Ecto neural progenitor cell (in vitro differentiated cells): ENCODE measurements at regions not wholly inside any gene's neighbourhood (a gene's known extent, or its start where the extent isn't known, plus 50 kb on each side); places are given as distances from the start of the nearest gene placed in this dataset.
"Not testable (repeated sequence)": the region's sequence is repeated elsewhere in the genome, so short reads cannot be mapped to it uniquely, and the experiment has no call there.

ENCODE experiments used
- DNase-seq: peaks from one replicate; pipeline ENCODE4 v3.0.0-alpha.2; 2018; ENCODE audit warnings: low spot score

DNA sequence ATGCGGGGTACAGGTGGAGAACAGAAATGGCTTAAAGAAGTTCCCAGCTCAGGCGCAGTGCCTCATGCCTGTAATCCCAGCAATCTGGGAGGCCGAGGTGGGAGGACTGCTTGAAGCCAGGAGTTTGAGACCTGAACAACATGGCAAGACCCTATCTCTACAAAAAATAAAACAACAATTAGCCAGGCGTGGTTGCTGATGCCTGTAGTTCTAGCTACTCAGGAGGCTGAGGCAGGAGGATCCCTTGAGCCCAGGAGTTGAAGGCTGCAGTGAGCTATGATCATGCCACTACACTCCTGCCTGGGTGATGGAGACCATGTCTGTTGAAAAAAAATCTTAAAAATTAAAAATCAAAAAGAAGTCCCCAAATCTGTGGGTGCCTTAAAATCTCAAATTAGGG is 228.3 kb upstream of the WSB1 start:
- DNase-seq: no peak

DNA sequence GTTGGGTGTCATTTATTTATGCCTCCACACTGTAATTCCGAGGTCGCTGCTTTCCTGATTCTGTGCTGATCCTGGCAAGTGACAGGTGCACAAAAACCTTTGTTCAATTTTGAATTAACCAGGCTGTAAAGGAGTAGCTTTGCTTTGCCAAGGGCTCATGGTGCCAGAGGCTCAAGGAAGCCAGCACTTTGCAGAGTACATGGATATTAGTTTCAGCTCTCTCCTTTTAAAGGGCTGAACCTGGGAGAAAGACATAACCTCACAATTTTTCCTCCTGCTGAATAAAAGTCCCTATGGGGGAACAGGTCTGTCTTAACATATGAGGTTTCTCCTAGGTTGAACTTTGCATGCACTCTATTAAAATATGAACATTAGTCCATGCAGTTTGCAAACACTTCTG is 227.6 kb upstream of the WSB1 start:
- DNase-seq: no peak

DNA sequence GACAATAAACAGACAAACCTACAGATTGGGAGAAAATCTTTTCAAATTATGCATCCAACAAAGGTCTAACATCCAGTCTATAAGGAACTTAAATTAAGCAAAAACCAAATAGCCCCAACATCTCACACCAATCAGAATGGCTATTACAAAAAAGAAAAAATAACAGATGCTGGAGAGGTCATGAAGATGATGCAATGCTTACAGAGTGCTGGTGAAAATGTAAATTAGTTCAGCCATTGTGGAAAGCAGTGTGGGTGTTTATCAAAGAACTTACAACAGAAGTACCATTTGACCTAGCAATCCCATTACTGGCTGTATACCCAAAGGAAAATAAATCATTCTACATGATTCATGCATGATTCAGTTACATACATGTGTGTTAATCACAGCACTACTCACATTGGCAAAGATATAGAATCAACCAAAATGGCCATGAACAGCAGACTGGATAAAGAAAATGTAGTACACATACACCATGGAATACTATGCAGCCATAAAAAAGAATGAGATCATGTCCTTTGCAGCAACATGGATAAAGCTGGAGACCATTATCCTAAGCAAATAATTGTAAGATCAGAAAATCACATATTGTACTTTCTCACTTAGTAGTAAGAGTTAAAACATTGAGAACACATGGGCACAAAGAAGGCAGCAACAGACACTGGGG is 223.9 kb upstream of the WSB1 start:
- no peak for DNase-seq

DNA sequence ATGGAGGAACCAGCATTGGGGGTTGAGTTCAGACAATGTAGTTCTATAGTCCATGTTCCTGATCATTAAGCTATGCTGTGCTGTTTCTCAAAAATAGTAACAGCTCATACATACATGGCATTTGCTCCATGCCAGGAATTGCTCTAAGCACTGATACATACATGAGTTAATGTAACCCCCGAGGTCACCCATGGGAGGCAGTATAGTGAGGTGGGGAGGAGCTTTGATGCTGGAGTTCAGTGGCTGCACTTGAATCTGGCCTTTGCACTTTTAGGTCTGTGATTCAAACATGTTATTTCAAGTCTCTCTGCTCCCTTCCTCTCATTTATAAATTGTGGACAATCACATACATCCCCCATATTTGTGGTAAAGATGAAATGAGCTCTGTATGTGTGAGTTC is 223.1 kb upstream of the WSB1 start:
- DNase-seq: no peak

DNA sequence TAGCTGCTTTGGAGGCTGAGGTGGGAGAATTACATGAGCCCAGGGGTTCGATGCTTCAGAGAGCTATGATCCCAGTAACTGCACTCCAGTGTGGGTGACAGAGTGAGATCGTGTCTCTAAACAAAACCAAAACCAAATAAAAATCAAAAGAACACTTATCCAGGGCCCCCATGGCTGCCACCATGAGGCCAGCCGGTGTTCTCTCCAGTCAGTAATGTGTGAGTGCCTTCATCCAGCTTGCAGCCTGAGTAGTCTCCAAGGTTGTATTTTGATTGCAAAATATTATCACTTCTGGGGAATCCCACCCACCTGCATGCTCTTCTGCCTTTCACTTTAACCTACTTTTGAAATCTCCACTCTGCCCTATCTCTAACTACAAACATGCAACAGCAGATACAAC is 221.0 kb upstream of the WSB1 start:
- no peak for DNase-seq

DNA sequence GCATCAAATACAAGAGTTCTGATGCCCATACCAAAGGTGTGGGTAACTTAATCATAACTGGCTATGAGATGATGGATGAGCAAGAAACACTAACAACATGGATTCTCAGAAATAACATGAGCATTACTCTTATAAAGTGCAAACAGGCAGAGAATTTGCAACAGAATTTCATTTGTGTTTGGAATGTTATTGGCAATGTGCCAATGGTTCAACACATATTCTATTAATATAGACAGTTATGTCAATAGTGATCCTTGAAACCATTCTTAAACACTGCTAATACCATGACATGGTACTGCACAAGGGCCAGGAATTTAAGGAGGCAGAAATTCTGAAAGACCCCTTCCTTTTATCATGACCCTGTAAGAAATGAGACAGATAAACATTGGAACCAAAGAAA is 217.1 kb upstream of the WSB1 start:
- no peak for DNase-seq

DNA sequence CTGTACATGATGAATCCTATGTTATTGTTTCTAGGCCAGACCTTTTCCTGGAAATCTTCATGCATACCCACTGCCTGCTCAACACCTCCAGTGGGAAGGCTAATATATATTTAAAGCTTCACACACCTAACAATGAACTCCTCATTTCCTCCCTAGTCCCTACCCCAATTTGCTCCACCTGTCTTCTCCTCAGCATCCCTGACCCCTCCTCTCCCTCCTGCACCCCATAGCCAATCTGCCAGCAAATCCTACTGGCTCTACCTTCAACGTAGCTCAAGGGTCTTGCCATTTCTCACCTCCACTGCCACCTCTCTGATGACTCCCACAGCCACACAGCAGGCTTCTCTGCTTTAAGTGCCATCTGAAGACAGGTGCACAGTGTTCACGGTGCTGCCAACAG is 215.6 kb upstream of the WSB1 start:
- DNase-seq: no peak

DNA sequence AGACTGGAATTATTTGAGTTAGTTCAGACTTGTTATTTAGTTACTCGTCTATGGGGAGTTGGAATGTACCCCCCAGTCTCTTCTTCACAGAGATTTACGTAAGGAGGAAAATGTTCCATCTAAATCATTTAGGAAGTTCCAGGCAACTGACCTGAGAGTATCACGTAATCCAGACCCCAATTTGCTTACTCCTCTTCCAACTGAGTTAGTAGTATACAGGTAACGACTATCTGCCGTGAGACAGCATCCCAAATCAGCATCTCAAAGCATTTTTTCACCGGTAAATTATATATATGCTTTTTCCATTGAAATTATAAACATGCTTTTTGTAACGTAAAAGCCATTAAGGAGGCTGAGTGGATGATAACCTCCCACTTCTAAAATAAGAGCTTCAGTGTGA is 214.3 kb upstream of the WSB1 start:
- DNase-seq: no peak

DNA sequence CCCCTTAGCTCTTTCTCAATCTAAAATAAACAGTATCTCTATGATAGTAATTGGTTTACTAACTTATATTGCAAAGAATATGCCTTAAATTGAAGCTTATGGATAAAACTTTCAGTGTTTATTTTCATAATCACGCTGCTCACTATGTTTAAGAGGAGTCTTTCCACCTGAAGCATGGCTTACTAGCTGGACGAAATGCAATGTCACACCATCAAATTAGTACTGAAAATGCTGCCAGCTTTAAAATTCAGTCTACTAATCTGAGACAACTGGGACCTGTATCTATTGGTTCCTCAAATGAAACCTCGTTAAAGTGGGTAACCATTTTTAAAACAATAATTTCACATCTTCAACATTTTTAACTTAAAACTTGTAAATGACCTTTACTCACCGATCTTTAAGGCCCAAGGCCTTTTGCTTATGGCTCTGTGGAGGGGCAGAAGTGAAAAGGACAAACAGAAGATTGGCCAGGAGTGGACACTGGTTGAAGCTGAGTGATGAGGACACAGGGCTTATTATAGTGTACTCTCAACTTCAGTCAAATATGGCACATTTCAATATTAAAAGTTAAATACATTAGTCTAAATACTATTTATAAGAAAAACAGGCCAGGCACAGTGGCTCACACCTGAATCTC is 212.8 kb upstream of the WSB1 start:
- DNase-seq: no peak

DNA sequence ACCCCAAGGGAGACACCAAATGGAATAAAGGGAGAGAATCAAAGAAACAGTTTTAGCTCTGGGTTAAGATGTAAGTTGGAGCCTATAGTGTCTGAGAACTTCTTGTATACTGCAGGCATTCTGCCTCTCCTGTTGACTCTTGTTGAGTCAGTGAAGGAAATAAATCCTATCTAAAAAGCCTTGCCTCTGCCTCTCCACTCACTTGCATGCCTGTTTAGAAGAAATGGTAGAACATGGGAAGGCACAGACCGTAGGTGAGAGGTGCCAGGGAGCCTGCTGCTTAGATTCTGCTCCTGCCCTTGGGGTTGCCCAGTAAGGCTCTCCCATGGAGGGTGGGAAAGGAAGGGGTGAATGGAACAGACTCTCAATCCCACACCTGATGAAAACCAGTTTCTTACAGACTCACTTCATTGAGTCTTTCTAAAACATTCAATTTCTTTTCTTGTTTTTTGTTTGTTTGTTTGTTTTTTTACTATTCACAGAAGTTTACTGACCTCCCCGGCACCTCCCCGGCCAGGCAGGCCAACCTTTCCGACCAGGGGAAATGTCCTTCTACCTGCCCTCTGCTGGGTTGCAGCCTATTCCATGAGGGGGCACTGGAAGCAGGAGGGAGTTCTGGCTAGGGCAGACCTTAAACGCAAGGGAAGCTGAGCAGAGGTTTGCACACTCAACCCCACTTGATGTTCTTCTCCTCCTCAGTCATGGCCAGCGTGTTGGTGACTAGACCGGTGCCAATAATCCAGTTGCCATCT is 211.7 kb upstream of the WSB1 start:
- DNase-seq: no peak

DNA sequence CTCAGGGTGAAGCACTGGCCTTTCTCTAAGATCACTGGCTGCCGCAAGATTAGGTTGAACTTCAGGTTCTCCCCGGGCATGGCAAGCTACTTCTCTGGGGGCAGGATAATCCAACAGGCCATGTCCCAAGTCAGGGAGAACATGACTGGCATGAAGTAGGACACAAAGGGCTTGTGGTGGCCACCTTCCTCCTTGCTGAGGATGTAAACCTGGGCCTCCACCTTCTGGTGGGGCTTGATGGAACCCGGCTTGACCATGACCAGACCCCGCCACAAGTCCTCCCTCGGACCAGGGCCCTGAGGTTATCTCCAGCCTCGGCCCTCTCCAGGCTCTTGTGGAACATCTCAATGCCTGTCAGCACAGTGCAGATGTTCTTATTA is 211.1 kb upstream of the WSB1 start:
- DNase-seq: no peak

DNA sequence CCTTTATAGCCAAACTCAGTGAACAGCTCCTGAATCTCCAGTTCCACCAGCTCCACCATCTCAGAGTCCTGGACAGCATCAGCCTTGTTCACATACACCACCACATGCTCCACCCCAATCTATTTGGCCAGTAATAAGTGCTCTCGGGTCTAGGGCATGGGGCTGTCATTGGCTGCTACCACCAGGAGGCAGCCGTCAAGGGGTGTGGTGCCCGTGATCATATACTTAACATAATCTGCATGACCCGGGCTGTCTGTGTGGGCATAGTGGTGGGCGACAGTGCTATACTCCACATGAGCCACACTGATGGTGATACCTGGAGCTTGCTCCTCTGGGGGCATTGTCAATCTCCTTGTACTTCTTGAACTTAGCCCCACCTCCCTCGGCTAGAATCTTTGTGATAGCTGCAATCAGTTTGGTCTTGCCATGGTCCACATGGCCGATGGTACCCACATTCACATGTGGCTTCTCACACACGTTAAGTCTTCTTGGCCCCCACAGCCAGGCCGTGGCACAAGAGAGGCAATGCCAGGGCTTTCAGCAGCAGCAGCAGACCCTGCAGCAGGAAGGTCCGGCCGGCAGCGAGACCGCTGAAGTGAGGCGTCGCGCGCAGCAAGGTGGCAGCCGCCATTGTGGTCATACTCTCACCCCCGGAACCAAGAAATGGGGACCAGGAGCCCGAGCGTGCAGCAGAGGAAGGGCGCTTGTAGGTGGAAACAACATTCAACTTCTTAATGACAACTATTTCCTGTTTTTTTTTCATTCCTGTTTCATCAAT is 210.3 kb upstream of the WSB1 start:
- no peak for DNase-seq

DNA sequence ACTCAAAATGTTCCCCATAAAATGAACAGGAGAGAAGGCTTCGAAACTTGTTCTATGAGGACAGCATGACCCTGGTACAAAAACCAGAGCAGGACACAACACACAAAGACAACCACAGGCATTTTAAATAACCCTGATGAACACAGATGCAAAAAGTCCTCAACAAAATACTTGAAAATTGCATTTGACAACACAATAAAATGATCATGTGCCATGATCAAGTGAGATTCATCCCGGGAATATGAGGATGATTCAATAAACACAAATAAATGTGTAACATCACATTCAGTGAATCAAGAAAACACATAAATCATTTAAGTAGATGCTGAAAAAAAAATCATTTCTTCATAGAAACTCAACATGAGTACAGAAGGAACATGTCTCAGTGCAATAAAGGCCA is 208.4 kb upstream of the WSB1 start:
- DNase-seq: no peak

DNA sequence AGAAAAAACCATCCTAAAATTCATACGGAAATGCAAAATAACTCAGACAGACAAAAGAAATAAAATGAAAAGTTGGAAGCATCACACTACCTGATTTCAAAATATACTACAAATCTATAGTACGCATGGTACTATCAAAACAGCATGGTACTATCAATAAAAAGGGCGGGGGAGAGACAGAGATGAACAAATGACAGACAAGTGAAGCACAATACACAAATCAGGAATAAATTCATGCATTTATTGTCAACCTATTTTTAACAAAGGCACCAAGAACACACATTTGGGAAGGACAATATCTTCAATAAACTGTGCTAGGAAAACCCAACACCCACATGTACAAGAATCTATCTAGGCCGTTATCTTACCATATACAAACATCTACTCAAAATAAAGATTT is 207.4 kb upstream of the WSB1 start:
- no peak for DNase-seq

DNA sequence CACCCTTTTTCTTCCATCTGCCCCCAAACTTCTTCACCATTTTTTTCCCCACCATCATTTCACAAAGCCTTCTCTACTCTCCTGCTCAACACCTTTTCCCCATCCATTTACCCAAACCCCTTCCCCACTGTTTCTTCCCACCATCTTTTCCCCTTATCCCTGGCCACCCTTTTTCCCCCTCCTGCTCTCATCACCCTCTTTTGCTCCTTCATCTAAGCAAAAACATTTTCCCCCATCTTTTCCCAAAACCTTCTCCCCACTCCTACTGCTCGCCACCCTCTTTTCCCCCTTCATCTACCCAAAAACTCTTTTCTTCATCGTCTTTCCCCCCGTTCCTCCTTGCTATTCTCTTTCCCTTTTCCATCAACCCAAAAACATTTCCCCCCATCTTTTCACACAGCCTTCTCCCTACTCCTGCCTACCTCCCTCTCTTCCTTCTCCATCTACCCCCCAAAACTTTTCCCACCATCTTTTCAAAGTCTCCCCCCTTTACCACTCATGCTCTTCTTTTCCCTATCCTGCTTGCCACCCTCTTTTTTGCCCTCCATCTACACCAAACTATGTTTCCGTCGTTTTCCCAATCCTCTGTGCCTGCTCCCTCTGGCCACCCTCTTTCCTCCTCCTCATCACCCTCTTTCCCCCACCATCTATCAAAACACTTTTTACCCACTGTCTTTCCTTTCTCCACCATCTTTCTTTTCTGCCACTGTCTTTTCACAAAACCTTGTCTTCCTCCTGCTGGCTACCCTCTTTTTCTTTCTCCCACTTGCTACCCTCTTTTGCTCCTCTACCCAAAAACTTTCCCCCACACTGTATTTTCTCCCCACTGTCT is 205.8 kb upstream of the WSB1 start:
- DNase-seq: no peak

DNA sequence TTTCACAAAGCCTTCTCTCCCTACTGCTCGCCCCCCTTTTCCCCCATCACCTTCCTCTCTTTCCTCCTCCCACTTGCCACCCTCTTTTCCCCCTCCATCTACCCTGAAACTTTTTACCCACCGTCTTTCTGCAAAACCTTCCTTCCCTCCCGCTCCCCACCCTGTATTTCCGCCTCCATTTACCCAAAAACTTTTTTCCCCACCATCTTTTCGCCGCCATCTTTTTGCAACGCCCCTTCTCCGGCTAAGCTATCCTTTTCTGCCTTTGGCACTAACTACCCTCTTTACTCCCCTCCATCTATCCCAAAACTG is 205.2 kb upstream of the WSB1 start:
- DNase-seq: no peak

DNA sequence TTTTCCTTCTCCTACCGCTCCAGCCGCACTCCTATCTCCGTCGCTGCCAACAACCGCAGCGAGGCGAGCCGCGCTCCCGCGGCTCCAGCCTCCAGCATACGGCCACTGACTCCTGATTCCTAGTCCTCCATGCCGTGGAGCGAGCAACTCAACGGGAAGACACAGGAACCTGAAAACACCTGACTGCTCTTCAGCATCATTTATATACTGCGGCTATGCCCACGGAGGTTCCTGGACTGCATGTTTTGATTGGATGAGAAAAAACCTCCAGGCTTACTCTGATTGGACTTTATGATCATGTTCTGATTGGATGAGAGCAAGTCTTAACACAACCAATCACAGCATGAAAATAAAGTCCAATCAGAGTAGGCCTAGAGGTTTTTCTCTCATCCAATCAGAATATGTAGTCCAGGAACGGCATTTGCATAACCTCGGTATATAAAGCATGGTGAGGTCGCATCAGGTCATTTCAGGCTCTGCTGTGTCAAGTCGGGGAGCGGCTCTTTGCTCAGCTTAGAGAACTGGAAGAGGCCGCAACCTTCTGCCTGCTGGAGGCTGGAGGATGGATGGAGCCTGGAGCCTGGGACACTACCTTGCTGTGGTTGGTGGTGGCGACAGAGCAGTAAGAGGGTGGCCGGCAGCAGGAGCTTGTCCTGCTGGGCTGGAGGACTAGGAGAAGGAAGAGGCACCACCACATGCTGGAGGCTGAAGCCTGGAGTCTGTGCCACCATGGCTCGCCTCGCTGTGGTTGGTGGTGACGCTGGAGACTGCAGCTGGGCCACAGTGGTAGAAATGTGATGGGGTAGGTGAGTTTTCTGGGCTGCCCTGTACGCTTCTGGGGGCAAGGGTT is 204.6 kb upstream of the WSB1 start:
- not testable (repeated sequence) for DNase-seq

DNA sequence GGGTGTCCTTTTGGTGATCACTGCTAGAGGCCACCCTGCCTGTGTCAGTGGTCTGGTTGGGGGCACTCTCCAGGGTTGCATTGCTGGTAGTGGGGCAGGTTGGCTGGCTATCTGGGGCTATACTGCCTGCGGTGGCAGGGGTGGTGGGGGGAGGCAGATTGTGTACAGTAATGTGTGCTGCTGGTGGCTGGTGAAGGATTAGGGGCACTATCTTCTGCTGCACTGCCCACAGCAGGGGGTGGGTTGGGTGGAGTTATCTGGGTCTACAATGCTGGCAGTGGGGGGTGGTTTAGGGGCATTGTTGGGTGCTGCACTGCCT is 204.0 kb upstream of the WSB1 start:
- no peak for DNase-seq

DNA sequence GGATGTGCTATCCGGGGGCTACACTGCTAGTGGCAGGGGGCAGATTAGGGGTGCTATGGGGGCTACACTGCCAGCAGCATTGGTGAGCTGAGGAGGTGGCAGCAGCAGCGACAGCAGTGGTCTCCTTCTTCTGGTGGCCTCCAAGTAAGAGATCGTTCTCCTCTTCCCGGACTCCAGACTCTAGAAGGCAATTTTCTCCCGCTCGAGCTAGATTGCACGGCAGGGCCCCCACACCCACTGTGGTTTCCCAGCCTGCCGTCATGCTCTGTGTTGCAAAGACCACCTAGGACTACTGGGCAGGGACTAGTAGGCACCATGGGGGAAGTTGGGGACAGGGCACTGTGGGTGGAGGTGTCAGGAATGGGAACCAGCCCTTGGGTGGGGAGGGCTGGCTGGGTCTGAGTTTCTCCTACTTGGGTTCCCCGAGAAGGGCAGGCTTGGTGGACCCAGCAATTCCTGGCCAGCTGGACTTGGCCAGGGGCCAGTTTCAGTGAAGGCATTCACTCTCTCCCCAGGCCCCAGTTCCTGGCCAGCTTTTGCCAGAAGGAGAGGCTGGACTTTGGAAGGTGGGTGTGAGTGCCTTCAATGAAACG is 203.4 kb upstream of the WSB1 start:
- DNase-seq: not testable (repeated sequence)

DNA sequence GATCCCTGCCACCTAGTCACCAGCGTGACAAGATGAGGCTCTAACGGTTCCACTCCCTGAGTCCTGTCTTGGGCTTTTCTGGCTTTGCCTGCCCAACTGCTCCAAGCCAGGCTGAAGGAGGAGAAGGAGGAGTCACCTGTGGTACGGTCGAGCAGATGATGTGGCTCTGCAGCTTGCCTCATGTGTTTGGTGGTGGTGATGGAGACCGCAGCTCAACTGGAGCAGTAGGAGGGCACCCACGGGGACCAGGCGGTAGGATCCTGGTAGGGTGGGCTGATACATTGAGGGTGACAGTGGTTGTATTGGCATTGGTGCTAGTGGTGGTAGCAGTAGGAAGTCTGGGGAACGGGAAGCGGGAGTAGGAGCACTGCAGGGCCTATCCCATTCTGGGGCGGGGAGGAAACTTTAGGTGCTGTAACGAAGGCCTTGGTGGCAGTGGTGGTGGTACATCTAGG is 202.8 kb upstream of the WSB1 start:
- DNase-seq: no peak

DNA sequence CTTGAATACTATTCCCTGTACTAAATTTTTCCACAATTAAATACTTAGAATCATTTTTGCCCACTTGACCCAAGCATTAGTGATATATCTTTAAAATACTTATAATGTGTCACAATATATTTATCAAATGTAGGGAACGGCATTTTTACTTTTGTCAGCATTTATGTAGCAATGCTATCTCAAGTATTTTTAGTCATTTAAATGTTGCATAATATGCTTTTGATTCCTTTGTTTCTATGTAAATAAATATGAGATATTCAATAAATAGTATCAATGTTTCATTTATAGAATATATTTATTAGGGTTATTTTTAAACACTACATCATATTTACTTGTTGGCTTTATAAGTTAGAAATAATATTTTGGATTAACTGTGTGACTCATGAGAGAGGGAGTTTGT is 199.7 kb upstream of the WSB1 start:
- not testable (repeated sequence) for DNase-seq
